ENCODE measurements at regions not wholly inside any gene's neighbourhood (a gene's known extent, or its start where the extent isn't known, plus 50 kb on each side); places are given as distances from the start of the nearest gene placed in this dataset.

GRCh38 chr10:110376767-110377160, 72.0 kb upstream of the SMNDC1 start:
- TF ChIP-seq POLR2A (IDR thresholded peaks at IDR 0.05): no peak
- no peak for TF ChIP-seq CTCF (IDR thresholded peaks at IDR 0.05)
- TF ChIP-seq EP300 (IDR thresholded peaks at IDR 0.05): no peak

Data from tibial nerve (tissue), 4 donors.